ENCODE measurements at regions not wholly inside any gene's neighbourhood (a gene's known extent, or its start where the extent isn't known, plus 50 kb on each side); places are given as distances from the start of the nearest gene placed in this dataset.

DNA sequence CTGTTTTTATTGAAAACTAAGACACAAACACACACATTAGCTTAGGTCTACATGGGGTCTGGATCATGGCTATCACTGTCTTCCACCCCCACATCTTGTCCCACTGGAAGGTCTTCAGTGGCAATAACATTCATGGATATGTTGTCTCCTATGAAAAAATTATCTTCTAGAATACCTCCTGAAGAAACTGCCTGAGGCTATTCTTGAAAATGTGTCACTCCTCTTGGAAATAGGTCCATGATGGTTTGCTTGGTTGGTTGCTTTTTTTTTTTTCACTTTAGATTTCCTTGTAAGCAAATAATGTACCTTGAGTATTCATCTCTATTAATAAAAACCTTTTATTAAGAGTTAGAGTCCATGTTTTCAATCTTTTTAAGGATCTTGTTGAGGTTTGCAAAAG, 195.3 kb upstream of the PDE5A start:
- DNase-seq, result no peak

DNA sequence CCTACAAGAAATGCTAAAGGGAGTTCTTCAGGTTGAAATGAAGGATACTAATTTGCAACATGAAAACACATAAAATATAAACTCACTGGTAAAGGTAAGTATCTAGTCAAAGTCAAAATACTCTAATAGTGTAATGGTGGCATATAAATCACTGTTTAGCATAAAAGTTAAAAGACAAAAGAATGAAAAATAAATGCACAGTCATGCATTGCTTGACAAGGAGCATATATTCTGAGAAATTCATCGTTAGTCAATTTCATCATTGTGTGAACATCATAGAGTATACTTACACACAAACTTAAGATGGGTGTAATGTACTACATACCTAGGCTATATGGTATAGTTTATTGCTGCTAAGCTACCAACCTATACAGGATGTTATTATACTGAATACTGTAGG, 194.4 kb upstream of the PDE5A start:
- no peak for DNase-seq

DNA sequence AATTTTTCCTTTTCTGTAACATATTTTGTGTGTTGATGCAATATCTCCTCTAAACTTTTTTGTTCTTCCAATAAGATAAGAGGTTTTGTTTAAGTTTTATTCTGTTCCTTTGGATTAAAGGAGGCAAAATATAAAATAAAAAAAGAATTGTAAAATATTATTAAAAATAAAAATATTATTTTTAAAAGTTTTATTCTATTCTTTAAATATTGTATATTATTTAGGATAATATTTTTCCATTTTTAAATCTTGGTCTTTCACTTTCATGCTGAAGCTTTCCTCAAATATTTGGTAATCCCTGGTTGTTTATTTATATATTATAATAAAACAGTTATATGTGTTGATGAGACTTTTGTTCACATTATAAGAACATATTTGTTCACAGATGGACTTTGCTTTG, 187.9 kb upstream of the PDE5A start:
- no peak for DNase-seq

DNA sequence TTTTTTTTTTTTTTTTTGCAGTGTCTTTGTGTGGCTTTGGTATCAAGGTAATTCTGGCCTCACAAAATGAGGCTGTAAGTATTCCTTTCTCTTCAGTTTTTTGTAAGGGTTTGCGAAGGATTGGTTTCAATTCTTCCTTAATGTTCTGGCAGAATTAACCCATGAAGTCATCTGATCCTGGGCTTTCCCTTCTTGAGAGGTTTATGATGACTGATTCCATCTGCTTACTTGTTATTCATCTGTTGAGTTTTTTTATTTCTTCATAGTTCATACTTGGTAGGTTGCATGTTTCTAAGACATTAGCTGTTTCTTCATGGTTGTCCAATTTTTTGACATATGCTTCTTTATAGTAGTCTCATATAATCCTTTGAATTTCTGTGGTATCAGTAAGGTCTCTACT, 181.4 kb upstream of the PDE5A start:
- no peak for DNase-seq

DNA sequence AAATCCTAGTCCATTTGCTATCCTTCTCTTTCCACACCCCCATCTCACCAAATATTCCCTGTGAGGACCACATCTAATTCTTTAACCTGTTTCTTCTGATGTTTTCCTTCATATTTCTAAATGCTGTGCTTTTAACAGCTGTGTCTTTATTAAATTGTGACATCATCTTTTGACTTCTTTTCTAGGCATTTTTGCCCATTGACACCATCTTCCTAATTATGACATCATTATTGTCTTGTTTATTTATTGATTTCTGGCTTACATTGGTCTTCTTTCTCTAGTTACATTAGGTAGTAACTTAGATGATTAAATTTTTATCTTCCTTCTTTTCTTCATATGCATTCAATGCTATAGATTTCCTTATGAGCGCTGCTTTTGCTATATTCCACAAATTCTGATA, 175.8 kb upstream of the PDE5A start:
- no peak for DNase-seq

DNA sequence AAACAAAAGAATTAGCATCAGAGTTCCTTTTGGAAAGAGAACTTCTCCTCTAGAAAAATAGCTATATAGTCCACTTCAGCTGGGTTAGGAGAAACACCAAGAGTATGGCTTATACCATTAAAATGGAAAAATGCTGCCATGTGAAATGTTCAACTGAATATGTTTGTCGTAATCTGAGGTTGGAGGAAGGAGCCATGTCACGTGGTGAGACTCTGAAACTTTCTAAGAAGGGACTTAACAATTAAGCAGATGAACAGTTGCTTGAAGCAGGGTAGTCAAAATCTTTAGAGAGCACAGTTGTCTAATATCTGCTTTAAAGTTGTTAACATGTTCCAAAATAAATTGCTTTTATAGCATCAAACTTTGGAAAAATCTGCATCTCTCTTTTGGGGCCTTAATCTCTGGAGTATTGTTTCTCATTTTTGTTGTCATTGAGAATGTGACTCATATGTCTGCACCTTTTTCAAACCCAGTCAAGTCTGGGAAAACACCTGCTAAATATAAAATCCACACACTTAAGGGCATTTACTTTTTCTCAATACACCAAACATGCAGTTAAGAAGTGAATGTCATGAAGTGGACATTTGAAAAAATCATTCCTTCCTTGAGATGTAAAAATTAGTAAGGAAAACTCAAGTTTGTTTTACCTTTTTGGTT, 168.8 kb upstream of the PDE5A start:
- DNase-seq, result no peak

DNA sequence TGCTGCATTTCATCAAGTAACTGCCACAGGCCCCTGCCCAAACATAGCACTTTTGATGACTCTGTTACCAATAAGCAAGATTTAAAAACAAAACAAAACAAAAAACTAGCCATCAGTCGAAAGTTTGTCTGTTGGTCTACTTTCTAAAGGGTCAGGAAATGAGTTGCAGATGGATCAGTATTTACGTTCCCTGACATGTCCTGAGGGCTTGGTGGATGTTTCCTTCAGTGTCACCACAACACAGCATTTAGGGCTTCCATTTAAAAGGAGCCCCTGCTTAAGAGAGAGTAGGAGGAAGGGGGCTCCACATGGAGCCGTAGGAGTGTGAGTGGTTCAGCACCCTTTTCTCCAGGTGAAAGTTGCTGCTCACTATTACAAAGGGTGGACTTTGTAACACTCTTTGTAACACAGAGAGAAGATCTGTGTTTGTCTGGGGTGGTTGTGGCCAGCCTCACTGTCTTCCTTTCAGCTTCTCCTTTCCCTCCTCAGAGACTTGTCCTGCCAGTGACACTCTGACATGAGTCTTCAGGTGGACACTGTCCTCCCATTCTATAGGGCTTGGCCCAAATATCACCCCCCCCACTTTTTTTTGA, 167.5 kb upstream of the PDE5A start:
- no peak for DNase-seq

DNA sequence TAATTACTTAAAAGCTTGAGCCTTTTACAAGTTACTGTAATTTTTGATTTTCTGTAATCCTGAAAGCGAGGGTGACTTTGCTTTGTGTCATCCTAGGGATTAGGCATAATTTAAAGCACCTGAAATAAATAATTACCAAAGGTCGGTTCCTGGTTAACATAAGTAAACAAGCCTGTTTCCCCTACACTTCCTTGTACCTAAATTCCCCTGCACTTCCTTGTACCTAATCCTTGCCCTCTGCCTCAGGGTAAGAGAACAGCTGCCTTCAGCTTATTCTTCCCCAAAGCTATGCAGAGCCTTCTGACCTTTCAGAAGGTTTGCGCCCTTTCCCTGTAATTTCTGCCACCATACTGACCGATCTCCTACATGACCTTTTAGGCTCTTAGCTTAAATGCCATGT, 166.1 kb upstream of the PDE5A start:
- no peak for DNase-seq

DNA sequence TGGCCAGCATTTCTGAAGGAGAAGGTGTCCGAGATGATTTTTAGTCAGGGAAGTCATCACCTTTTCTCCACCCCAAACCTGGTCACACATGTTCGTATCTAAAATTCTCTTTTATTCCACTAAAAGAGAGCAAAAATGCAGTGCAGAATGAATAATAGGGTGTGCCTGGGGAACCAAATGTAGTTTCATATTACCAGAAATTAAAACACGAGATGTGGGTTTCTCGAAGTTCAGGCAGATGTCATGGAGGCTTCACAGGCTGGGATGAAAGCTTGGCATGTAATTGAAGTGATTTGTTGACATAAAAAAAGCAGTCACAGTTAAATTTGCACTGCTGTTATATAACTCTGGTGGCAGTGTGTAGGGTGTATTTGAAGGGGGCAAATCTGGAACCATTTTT, 165.5 kb upstream of the PDE5A start:
- no peak for DNase-seq

DNA sequence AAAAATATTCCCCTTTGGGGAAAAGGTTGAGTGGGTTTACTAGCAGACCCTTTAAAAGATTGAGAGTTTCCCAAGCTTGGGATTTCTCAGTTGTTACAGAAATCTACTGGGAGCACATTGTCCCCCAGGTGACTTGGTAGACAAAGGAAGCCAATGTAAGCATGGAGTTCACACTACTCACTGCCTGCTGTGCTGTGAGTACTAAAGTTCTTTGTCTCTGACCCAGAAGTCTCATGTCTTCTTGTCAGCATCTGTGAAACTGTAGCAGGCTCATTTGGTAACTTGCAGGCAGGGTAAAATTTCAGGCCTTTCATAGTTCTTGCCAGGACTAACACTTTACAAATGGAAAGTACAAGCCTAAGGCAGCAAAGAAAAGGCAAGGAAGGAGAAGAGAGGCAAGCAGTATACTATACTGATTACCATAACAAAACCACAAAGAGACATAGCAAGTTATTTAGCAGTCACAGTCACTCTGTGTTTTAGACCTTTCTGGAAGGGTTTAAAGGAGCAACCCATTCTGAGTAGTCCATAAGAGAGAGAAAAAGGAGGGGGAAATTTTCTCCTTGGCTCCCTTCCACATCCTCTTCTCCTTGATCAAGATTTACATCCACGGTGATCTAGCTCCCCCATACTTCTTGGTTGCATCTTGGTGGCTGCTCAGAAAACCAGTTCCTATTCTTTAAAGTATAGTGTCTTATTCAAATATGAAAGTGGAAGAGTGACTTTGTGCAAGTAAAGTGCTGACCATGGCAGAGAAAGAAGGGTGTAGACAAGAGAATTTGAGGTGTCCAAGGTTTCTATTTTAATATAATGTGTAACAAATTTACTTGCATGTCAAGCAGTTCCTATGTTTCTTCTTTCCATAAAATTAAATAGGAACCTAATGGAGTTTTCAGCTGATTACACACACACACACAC, 160.0 kb upstream of the PDE5A start:
- DNase-seq, result no peak

DNA sequence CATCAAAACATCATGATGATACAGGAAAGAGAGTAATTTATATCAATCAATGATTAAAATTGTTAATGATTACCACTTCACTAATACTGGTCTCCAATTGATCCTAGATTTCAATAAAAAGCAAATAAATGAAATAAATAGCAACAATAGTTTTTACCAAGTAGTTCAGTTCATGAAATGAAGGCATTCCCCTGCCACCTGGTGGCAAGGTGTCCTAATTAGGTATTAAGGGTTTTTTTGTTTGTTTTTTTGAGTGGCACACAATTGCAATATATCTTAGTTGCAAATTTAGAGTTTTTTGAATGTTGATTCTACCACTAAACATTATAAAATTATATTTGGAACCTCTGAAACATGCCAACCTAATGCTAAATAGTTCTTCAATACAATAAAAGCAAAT, 157.4 kb upstream of the PDE5A start:
- peak; percentile 2 for DNase-seq

DNA sequence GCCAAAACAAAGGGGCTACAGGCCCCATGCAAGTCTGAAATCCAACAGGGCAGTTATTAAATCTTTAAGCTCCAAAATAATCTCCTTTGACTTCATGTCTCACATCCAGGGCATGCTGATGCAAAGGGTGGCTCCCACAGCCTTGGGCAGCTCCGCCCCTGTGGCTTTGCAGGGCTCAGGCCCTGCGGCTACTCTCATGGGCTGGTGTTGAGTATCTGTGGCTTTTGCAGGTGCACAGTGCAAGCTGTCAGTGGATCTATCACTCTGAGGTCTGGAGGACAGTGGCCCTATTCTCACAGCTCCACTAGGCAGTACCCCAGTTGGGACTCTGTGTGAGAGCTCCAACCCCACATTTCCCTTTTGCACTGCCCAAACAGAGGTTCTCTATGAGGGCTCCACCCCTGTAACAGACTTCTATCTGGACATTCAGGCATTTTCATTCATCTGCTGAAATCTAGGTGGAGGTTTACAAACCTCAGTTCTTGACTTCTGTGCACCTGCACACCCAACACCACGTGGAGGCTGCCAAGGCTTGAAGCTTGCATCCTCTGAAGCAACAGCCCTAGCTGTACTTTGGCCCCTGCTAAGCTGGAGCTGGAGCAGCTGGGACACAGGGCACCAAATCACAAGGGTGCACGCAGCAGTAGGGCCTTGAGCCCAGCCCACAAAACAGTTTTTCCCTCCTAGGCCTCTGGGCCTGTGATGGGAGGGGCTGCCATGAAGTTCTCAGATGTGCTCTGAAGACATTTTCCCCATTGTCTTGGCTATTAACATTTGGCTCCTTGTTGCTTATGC, 154.8 kb upstream of the PDE5A start:
- no peak for DNase-seq

DNA sequence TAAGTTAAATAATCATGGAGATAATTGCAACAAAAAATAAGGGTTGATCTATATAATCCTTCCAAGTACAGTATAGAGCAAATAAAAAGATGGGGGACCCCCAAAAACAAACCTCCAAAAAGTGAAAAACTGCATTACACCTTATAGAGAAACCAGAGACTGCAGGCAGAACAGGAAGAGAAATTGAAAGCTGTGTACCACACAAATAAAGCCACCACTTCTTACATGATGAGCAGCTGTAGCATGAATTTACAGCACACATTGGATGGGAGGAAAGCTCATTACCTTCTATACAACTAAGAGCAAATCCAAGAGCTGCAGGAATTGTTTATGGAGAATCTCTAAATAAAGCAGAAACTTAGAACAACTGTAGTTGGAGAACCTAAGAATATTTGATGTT, 152.4 kb upstream of the PDE5A start:
- DNase-seq, result no peak

DNA sequence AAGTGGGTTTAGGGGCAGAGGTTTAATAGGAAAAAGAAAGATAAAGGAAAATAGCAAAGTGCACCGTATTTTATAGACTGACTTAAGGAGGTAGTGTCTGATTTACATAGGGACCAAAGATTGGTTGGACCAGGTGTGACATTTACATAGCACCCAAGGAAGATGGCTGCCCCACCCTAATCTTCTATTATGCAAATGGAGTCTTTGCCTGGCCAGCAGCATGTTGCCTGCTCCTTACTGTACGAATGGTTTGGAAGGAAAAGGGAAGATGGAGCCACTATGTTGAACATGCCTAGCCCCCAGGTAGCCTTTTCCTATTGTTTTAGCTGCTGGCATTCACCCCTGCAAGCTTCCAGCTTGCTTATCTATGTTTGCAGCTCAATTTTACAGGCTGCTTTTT, 146.2 kb upstream of the PDE5A start:
- DNase-seq, result no peak

DNA sequence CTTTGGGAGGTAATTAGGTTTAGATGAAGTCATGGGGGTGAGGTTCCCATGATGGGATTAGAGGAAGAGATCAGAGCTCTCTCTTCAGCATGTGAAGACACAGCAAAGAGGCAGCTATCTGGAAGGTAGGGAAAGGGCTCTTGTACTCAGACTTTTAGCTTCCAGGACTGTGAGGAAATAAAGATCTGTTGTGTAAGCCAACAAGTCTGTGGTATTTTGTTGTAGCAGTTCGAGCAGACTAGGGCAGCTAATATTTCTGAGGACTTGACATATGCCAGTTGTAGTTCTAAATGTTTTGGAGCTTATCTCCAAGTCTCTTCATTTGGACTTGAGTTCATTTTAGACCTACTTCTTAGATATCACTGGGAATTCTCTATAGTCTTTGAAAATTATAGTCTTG, 137.3 kb upstream of the PDE5A start:
- DNase-seq, result no peak

DNA sequence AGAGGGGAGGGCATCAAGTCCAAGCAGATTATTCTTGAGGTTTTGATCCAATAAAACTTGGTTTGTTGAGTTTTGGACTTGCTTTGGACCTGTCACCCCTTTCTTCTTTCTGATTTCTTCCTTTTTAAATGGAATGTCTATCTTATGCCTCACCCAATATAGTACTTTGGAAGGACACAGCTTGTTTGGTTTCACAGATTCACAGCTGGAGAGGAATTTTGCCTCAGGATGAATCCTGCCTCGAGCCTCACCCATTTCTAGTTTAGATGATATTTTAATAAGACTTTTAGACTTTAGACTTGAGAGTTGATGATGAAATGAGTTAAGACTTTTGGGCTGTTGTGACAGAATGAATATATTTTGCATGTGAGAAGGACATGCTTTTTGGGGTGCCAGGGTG, 136.9 kb upstream of the PDE5A start:
- no peak for DNase-seq

DNA sequence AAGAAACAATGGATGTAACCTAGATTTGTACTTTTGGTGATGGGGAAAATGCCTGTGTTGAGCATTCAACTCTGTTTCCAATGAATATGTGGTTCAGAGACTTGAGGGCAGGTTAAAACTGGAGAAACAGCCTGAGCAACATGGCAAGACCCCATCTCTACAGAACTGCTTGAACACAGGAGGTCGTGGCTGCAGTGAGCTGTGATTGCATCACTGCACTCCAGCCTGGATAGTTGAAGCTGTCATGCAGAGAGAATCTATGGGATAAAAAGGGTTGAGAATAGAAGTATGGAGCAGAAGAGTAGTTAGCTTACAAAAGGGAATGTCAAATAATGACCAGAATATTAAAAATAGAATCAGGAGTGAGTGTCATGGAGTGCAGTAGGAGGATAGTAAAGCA, 134.8 kb upstream of the PDE5A start:
- no peak for DNase-seq

DNA sequence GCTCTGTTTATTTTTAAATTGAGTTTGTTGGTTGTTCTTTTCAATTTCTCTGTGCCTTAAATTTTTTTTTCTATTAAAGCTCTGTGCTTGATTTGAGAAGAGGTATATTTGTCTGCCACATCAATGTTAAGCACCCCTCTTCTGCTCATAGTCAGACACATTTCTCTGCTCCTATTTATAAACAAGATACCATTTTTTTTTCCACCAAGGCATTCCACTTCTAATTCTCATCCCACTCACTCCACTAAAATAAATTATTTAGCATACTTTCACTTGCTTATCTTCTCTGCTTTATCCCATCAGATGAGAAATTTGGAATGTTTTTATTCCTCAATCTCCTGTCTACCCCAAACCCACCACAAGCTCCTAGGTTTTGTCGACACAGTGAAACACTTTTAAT, 127.0 kb upstream of the PDE5A start:
- DNase-seq, result no peak

DNA sequence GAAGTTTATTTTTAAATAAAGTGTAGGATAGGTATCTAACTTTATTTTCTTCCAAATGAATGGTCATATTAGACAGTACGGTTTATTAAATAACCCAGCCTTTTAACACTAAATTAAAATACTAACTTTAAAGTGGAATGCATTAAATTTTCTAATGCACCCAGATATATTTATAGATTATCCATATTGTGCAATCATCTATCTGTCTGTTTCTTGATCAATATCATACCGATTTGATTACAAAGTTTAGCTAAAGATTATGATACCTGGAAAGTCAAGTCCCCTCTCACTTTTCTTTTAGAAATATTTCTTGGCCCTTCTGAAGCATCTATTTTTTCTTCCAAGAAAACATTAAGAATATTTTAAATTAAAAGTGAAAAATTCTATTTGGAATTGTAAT, 124.3 kb upstream of the PDE5A start:
- DNase-seq, result no peak

DNA sequence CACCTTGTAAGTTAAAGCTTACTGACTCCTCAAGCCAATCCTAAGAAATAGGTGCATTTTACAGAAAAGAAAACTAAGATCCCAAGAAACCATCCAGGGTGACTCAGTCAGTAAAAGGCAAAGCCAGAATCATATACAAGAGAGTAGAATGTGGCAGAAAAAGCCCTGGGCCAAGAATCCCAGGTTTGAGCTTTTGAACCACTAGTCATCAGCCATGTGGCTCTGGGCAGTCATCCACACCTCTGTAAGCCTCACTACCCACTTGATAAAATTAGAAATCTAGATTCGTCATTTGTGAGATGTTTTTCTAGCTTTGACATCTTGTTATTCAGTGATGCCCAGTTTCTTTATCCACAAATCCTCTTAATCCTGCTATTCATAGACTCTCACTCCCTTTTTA, 122.2 kb upstream of the PDE5A start:
- no peak for DNase-seq

DNA sequence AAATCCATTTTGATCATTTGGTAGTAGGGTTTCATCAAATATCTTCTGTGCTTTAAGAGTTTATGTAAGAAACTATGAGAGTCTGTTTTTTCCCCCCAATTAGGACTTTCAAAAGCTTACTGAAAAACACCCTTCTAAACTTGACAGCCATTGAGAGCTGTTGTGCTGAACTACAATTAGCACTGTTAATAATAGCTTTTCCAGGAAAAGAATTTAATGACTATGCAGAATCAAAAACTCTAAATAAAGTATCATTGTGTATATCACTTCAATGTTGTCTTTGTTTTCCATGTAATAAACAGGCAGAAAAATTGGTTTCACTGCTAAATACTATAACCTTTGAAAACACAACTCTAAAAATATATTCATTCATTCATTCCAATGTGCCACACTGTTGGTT, 121.4 kb upstream of the PDE5A start:
- DNase-seq, result no peak

DNA sequence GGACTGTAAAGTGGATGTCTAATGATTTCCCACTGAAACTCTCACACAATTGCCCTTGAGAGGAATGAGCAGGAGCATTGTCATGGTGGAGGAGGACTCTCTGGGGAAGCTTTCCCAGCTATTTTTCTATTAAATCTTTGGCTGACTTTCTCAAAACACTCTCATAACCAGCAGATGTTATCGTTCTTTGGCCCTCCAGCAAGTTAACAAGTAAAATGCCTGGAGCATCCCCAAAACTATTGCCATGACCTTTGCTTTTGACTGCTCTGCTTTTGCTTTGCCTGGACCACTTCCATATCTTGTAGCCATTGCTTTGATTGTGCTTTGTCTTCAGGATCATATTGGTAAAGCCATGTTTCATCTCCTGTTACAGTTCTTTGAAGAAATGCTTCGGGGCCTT, 120.2 kb upstream of the PDE5A start:
- DNase-seq, result no peak

DNA sequence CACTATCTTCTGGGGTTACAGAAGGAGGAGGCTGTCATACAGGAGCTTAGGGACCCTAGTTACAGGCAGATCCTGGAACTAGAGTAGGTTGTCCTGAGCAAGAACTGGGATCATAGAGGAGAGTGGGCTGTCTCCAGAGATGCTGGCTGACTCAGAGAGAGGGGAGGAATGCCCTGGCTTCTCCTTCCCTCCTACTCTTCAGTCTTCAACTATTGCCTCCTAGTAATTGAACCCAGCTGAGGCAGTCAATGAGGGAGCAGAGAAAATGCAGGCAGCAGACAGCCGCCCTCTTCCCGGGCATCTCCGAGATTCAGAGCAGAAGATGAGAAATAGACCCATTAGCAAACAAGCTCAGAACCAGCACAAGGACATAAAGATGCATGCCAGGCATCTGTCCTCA, 118.3 kb upstream of the PDE5A start:
- no peak for DNase-seq

Measured in renal pelvis (tissue), 1 donor.